Stimulated activated memory B cell treated with anti-CD40 and anti-IgM and Interleukin-4, amounts not matched to agents 10 μg/mL and 1 μg/mL and 100 μg/mL, for 72 hours (primary cell): ENCODE measurements at regions not wholly inside any gene's neighbourhood (a gene's known extent, or its start where the extent isn't known, plus 50 kb on each side); places are given as distances from the start of the nearest gene placed in this dataset.
"Not testable (repeated sequence)": the region's sequence is repeated elsewhere in the genome, so short reads cannot be mapped to it uniquely, and the experiment has no call there.

Experiments used
- ATAC-seq: fragments of 150-1000 bp; cut with Tn5 transposase; 2 replicates; pipeline ENCODE4 v1.10.0; 2021
- H3K27ac Mint-ChIP-seq: one replicate; pipeline ENCODE4 v1.8.0; 2022; ENCODE audit warnings: mild to moderate bottlenecking, mixed read lengths
- H3K27me3 Mint-ChIP-seq: one replicate; pipeline ENCODE4 v1.8.0; 2022; ENCODE audit warnings: mixed read lengths
- H3K36me3 Mint-ChIP-seq: one replicate; pipeline ENCODE4 v1.8.0; 2022; ENCODE audit warnings: mixed read lengths
- H3K4me1 Mint-ChIP-seq: one replicate; pipeline ENCODE4 v1.8.0; 2022; ENCODE audit warnings: mixed read lengths
- H3K4me3 Mint-ChIP-seq: one replicate; pipeline ENCODE4 v1.8.0; 2022; ENCODE audit warnings: mild to moderate bottlenecking, moderate library complexity, mixed read lengths
- H3K9me3 Mint-ChIP-seq: one replicate; pipeline ENCODE4 v1.8.0; 2022; ENCODE audit warnings: mixed read lengths

GRCh38 chr16:25542306-25542705 lies 149.5 kb upstream of the HS3ST4 start:
- H3K4me3 Mint-ChIP-seq = no peak overlapping the region
- no peaks in the 10 kb centered on the region for H3K36me3 Mint-ChIP-seq
- H3K27ac Mint-ChIP-seq = no peak overlapping the region
- no peaks in the 10 kb centered on the region for H3K9me3 Mint-ChIP-seq
- H3K4me1 Mint-ChIP-seq = no peaks in the 10 kb centered on the region
- no peak for ATAC-seq
- peaks cover 17% of the 10 kb centered on the region for H3K27me3 Mint-ChIP-seq

GRCh38 chr16:25539767-25540166 lies 152.0 kb upstream of the HS3ST4 start:
- not testable (repeated sequence) for H3K4me3 Mint-ChIP-seq, H3K27ac Mint-ChIP-seq

GRCh38 chr16:25523183-25523582 lies 168.6 kb upstream of the HS3ST4 start:
- Mint-ChIP-seq H3K27ac (no peak overlapping the region), H3K4me1 (no peaks in the 10 kb centered on the region), H3K4me3 (no peak overlapping the region), H3K27me3 (no peaks in the 10 kb centered on the region), H3K36me3 (no peaks in the 10 kb centered on the region), H3K9me3 (no peaks in the 10 kb centered on the region)
- ATAC-seq = no peak

More at GRCh38 chr16:25539767-25540166, 152.0 kb upstream of the HS3ST4 start:
- not testable (repeated sequence) for H3K4me1 Mint-ChIP-seq, H3K9me3 Mint-ChIP-seq, ATAC-seq, H3K36me3 Mint-ChIP-seq
- peaks cover 17% of the 10 kb centered on the region for H3K27me3 Mint-ChIP-seq

- Mint-ChIP-seq H3K27me3 (peaks cover 9% of the 10 kb centered on the region), H3K27ac (no peak overlapping the region), H3K4me1 (no peaks in the 10 kb centered on the region), H3K4me3 (no peak overlapping the region), H3K36me3 (no peaks in the 10 kb centered on the region), H3K9me3 (peaks cover 5% of the 10 kb centered on the region)
- ATAC-seq = no peak
These were observed 179.7 kb upstream of the HS3ST4 start for GRCh38 chr16:25512041-25512440.

- Mint-ChIP-seq H3K4me3 (no peak overlapping the region), H3K9me3 (no peaks in the 10 kb centered on the region), H3K27me3 (peaks cover 9% of the 10 kb centered on the region), H3K4me1 (no peaks in the 10 kb centered on the region), H3K36me3 (no peaks in the 10 kb centered on the region), H3K27ac (no peak overlapping the region)
- ATAC-seq = no peak
These were observed 182.3 kb upstream of the HS3ST4 start for GRCh38 chr16:25509456-25509855.

GRCh38 chr16:25501530-25502255 lies 190.1 kb upstream of the HS3ST4 start:
- H3K4me3 Mint-ChIP-seq = no peak overlapping the region
- no peak for ATAC-seq
- no peaks in the 10 kb centered on the region for H3K27me3 Mint-ChIP-seq
- no peak overlapping the region for H3K27ac Mint-ChIP-seq
- H3K36me3 Mint-ChIP-seq = no peaks in the 10 kb centered on the region
- no peaks in the 10 kb centered on the region for H3K4me1 Mint-ChIP-seq
- no peaks in the 10 kb centered on the region for H3K9me3 Mint-ChIP-seq

- H3K36me3 Mint-ChIP-seq = no peaks in the 10 kb centered on the region
- no peaks in the 10 kb centered on the region for H3K4me1 Mint-ChIP-seq
- peaks cover 35% of the 10 kb centered on the region for H3K27me3 Mint-ChIP-seq
- no peak overlapping the region for H3K27ac Mint-ChIP-seq
- H3K4me3 Mint-ChIP-seq = no peak overlapping the region
- no peak for ATAC-seq
- no peaks in the 10 kb centered on the region for H3K9me3 Mint-ChIP-seq
These were observed 197.5 kb upstream of the HS3ST4 start for GRCh38 chr16:25494292-25494691.

GRCh38 chr16:25493136-25493811 lies 198.5 kb upstream of the HS3ST4 start:
- Mint-ChIP-seq H3K4me1 (no peaks in the 10 kb centered on the region), H3K27ac (no peak overlapping the region), H3K36me3 (no peaks in the 10 kb centered on the region), H3K9me3 (no peaks in the 10 kb centered on the region), H3K4me3 (no peak overlapping the region), H3K27me3 (peaks cover 35% of the 10 kb centered on the region)
- no peak for ATAC-seq

GRCh38 chr16:25488435-25488834 lies 203.3 kb upstream of the HS3ST4 start:
- no peak overlapping the region for H3K27ac Mint-ChIP-seq
- H3K4me1 Mint-ChIP-seq = no peaks in the 10 kb centered on the region
- ATAC-seq = no peak
- H3K9me3 Mint-ChIP-seq = peaks cover 11% of the 10 kb centered on the region
- peaks cover 26% of the 10 kb centered on the region for H3K27me3 Mint-ChIP-seq
- no peak overlapping the region for H3K4me3 Mint-ChIP-seq
- no peaks in the 10 kb centered on the region for H3K36me3 Mint-ChIP-seq

GRCh38 chr16:25487888-25488287 lies 203.9 kb upstream of the HS3ST4 start:
- Mint-ChIP-seq H3K27ac (no peak overlapping the region), H3K4me3 (no peak overlapping the region), H3K27me3 (peaks cover 26% of the 10 kb centered on the region), H3K9me3 (peaks cover 11% of the 10 kb centered on the region), H3K36me3 (no peaks in the 10 kb centered on the region), H3K4me1 (no peaks in the 10 kb centered on the region)
- no peak for ATAC-seq

GRCh38 chr16:25481636-25482035 lies 210.1 kb upstream of the HS3ST4 start:
- H3K27me3 Mint-ChIP-seq = peaks cover 6% of the 10 kb centered on the region
- H3K4me3 Mint-ChIP-seq = no peak overlapping the region
- no peaks in the 10 kb centered on the region for H3K36me3 Mint-ChIP-seq
- peaks cover 7% of the 10 kb centered on the region for H3K9me3 Mint-ChIP-seq
- H3K27ac Mint-ChIP-seq = no peak overlapping the region
- no peaks in the 10 kb centered on the region for H3K4me1 Mint-ChIP-seq
- ATAC-seq = no peak

GRCh38 chr16:25478476-25478875 lies 213.3 kb upstream of the HS3ST4 start:
- no peak for ATAC-seq

GRCh38 chr16:25464058-25464457 lies 206.4 kb upstream of the ZKSCAN2 start:
- no peak for ATAC-seq
- Mint-ChIP-seq H3K4me3 (no peak overlapping the region), H3K27ac (no peak overlapping the region), H3K9me3 (no peaks in the 10 kb centered on the region), H3K36me3 (no peaks in the 10 kb centered on the region), H3K4me1 (no peaks in the 10 kb centered on the region), H3K27me3 (peaks cover 9% of the 10 kb centered on the region)

More at GRCh38 chr16:25478476-25478875, 213.3 kb upstream of the HS3ST4 start:
- Mint-ChIP-seq H3K4me3 (no peak overlapping the region), H3K9me3 (peaks cover 2% of the 10 kb centered on the region), H3K27me3 (no peaks in the 10 kb centered on the region), H3K36me3 (no peaks in the 10 kb centered on the region), H3K4me1 (no peaks in the 10 kb centered on the region), H3K27ac (no peak overlapping the region)

GRCh38 chr16:25449802-25450201 lies 192.2 kb upstream of the ZKSCAN2 start:
- peaks cover 19% of the 10 kb centered on the region for H3K27me3 Mint-ChIP-seq
- H3K27ac Mint-ChIP-seq = no peak overlapping the region
- no peak for ATAC-seq
- no peak overlapping the region for H3K4me3 Mint-ChIP-seq
- H3K36me3 Mint-ChIP-seq = no peaks in the 10 kb centered on the region
- peaks cover 13% of the 10 kb centered on the region for H3K9me3 Mint-ChIP-seq
- no peaks in the 10 kb centered on the region for H3K4me1 Mint-ChIP-seq

GRCh38 chr16:25443994-25444393 lies 186.3 kb upstream of the ZKSCAN2 start:
- H3K4me3 Mint-ChIP-seq = no peak overlapping the region
- peaks cover 37% of the 10 kb centered on the region for H3K27me3 Mint-ChIP-seq
- H3K4me1 Mint-ChIP-seq = no peaks in the 10 kb centered on the region
- H3K36me3 Mint-ChIP-seq = no peaks in the 10 kb centered on the region
- ATAC-seq = no peak
- peaks cover 13% of the 10 kb centered on the region for H3K9me3 Mint-ChIP-seq
- no peak overlapping the region for H3K27ac Mint-ChIP-seq

GRCh38 chr16:25434064-25434463 lies 176.4 kb upstream of the ZKSCAN2 start:
- no peak for ATAC-seq
- Mint-ChIP-seq H3K36me3 (no peaks in the 10 kb centered on the region), H3K27ac (no peak overlapping the region), H3K4me3 (no peak overlapping the region), H3K9me3 (no peaks in the 10 kb centered on the region), H3K27me3 (peaks cover 8% of the 10 kb centered on the region), H3K4me1 (no peaks in the 10 kb centered on the region)
